ENCODE measurements at regions not wholly inside any gene's neighbourhood (a gene's known extent, or its start where the extent isn't known, plus 50 kb on each side); places are given as distances from the start of the nearest gene placed in this dataset.

- no peak for DNase-seq (ENCODE audit: low read depth in 2 of 2)
Observed at GRCh38 chr6:145309842-145310535, 425.3 kb downstream of the EPM2A start.

DNA sequence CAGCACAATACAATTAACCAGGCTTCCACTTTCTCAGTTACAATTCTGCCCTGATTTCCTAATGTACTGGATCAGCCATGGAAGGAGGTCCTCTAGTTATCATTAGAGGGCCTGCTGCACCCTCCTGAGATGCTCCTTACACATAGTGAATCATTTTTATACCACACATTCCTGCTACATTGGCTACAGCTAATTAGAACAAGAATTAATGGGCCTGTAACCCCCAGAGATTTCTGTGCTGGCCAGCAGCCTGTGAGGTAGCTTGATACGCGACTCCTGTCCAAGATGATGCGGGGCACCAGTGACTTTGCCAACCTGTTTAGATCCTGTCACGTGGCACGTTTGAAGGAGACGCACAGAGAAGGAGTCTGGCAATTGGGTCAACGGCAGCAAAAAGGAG is 422.8 kb downstream of the EPM2A start:
- DNase-seq (ENCODE audit: low read depth in 2 of 2): no peak

GRCh38 chr6:145313041-145313855 is 422.1 kb downstream of the EPM2A start:
- DNase-seq (ENCODE audit: low read depth in 2 of 2): no peak

DNA sequence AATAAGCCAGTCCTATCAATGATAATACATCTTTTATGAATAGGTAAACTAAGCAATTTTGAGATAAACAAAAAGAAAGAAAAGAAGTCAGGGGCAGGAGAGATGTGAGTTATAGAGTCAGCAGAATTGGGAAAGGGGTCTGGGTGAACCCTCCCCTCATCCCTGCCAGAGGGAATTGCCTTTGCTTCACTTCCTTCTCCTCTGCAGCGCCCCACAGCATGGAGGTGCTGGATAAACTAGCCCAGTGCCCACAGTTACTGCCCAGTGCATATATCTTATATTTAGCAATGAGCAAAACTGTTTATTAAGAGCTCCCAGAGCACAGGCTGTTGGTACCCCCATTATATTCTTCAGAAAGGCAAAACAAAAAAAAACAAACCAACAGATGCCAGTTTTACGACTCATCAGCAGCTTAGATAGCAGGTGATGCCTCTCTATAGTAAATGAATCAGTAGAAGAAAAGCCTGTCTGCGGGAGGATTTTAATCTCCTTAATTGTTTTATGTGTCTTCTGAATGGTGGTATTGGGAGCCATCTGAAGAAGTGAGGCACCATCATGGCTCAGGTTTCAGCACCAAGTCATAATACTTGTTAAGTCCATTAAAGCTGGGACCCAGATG is 419.2 kb downstream of the EPM2A start:
- DNase-seq (ENCODE audit: low read depth in 2 of 2): no peak

DNA sequence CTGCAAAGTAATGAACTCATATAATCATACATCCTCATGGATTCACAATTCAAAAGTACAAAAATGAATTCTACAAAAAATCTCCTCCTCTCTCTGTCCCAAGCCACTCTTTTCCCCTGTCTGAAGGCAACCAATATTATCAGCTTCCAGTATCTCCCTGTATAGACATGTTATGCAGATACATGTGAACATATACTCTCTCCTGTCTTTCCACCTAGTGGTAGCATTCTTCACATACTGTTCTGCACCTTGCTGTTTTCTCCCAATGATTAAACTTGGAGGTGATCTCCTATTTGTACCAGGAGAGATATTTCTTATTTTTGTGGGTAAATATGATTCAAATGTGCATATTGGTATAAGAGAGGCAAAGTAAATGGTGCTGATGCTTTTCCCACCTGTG is 416.4 kb downstream of the EPM2A start:
- DNase-seq (ENCODE audit: low read depth in 2 of 2): no peak

DNA sequence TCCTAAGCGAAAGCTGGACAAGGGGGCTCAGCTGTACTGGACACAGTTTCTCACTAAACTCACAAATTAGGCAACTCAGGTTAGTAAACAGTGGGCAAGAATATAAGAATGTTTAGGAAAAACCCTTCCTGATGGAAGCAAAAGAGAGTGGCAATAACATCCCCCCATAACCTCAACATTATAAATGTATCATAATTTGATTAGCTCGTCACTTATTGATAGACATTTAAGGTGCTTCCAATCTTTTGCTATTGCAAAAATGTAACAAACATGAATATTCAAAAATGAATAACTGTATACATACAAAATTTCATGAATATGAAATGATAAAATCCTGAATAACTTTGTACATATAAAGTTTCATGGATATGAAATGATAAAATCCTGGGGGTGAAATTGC is 415.7 kb downstream of the EPM2A start:
- no peak for DNase-seq (ENCODE audit: low read depth in 2 of 2)

DNA sequence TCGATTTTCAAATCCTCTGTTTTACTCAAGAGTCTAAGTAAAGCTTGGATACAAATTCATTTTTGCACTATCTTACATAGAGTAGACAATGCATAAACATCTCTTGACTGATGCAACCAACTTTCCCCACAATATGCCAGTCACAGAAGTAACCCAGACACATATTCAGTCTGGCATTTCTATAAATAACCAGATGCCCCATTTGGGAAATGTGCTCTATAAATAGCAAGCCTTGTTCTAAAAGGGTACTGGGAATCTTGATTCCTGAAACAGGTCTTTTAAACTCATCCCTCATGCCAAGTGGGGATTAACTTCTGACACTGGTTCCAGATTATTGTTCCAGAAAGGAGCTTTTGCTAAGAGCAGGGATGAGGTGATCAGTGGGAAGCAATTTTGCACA is 411.7 kb downstream of the EPM2A start:
- DNase-seq (ENCODE audit: low read depth in 2 of 2): no peak

DNA sequence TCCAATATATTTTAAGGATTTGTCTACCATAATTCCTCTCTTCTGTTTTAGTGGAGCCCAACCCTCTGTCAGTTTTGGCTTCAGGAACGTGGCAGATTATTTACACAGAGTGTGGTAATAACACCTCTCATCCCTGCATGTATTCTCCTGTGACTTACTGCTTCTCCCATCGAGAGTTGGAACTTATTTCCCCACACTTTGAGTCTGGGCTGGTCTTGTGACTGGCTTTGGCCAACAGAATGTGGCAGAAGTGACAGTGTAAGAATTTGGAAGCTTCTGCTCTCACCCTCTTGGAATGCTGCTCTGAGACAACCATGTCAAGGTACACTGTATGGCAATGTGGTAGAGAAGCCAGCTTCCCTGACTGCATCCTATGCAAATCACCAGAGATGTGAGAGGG is 407.7 kb downstream of the EPM2A start:
- DNase-seq (ENCODE audit: low read depth in 2 of 2): no peak

DNA sequence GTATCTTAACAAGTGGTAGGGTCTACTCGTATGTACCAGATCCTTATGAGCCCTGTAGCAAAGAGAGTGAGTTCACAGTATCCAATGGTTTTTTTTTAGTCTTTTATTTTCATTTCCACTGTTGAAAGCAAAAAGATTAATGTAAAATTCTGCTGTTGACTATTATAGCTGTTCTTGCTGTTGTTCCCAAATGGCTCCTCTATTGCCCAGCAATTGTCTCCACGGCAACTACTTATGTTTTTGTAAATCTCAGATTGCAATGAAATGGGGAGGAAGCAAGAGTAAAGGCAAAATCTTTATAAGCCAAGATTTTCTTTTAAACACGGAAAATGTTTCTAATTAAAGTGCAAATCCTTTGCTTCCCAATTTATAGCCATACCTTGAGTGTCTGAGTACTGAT is 406.1 kb downstream of the EPM2A start:
- no peak for DNase-seq (ENCODE audit: low read depth in 2 of 2)

DNA sequence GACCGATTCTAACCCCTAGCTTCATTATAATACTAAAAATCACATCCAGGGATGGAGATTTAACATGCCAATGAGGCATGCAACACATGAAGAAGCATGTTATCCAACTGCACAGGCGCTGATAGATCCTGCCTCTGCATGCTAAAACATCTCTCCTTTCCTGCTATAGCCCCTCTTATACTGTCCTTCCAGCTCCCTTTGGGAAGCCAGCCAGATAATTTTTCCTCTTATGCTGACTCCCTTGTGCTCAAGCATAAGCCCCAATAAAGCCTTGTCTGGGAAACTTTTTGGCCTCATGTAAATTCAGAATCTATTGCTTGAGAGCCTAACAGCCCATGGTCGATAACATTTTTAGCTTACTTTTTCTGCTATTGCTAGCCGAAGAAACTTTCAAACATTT is 404.3 kb downstream of the EPM2A start:
- no peak for DNase-seq (ENCODE audit: low read depth in 2 of 2)

- DNase-seq (ENCODE audit: low read depth in 2 of 2): no peak
Observed at GRCh38 chr6:145332011-145332410, 403.3 kb downstream of the EPM2A start.

DNA sequence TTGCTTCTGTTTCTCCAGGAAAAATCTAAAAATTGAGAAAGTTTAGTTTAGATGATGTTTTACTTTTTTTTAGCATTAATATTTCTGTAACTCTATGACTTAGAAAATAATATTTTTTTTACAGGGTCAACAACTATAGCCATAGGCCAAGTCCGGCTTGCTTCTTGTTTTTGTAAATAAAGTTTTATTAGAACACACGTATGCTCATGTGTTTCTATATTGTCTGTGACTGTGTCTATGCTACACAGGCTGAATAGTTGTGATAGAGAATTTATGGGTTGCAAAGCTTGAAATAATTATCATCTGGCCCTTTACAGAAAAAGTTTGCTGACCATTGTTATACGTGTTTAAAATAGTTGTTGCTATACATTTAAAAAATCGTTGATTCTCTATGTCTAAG is 399.2 kb downstream of the EPM2A start:
- DNase-seq (ENCODE audit: low read depth in 2 of 2): no peak

GRCh38 chr6:145339089-145339488 is 396.2 kb downstream of the EPM2A start:
- no peak for DNase-seq (ENCODE audit: low read depth in 2 of 2)

DNA sequence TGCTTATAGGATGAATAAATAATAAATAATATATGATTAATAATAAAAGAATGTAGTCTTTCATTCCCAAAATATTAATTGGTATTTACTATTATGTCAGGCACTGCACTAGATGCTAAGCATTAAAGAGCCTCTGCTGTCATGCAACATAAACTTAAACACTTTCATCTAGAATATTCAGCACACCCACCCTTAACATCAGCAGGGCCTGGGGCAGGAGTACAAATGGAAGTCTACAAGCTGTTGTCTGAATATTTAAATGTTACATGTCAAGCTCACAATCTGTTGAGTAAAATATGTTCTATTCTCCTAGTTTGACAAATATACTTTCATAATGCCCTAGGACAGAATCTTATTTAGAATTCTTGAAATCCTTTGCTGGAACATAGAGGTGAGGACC is 395.1 kb downstream of the EPM2A start:
- DNase-seq (ENCODE audit: low read depth in 2 of 2): no peak

DNA sequence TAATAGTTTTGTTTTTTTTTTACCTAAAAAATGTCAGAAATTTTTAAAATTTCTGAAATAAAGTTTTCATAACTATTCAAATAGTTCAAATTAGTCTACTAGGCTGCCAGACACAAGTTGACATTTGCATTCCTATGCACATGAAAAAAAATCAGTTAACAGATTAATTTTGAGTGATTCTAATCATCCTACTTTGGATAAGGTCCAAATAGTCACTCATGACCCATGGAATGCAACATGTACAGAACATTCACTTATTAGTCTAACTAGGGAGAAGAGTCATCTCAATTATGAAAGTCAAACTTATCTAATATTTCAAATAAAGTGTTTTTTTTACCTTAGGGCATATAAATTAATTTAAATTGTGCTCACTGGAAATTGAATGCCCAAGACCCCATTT is 390.2 kb downstream of the EPM2A start:
- no peak for DNase-seq (ENCODE audit: low read depth in 2 of 2)

DNA sequence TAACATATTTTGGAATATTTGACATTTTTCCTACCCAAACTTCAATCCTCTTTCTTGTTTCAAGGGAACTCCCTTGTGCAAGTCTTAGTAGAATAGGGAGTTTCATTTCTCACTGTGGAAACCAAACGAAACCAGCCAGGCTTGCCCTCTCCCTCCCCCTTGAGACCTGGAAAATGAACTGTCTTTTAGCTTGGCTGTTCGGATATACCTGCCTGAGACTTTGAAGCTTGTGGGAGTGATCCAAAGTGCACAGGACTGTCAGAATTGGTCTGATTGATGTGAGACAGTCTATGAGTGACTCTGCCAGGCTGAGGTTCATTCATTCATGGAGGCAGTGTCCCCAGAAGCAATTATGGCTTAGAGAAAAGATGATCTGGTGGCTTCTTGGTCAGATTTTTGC is 388.1 kb downstream of the EPM2A start:
- DNase-seq (ENCODE audit: low read depth in 2 of 2): no peak

GRCh38 chr6:145349950-145350510 is 385.3 kb downstream of the EPM2A start:
- DNase-seq (ENCODE audit: low read depth in 2 of 2): no peak

- no peak for DNase-seq (ENCODE audit: low read depth in 2 of 2)
Observed at GRCh38 chr6:145350928-145351327, 384.4 kb downstream of the EPM2A start.

DNA sequence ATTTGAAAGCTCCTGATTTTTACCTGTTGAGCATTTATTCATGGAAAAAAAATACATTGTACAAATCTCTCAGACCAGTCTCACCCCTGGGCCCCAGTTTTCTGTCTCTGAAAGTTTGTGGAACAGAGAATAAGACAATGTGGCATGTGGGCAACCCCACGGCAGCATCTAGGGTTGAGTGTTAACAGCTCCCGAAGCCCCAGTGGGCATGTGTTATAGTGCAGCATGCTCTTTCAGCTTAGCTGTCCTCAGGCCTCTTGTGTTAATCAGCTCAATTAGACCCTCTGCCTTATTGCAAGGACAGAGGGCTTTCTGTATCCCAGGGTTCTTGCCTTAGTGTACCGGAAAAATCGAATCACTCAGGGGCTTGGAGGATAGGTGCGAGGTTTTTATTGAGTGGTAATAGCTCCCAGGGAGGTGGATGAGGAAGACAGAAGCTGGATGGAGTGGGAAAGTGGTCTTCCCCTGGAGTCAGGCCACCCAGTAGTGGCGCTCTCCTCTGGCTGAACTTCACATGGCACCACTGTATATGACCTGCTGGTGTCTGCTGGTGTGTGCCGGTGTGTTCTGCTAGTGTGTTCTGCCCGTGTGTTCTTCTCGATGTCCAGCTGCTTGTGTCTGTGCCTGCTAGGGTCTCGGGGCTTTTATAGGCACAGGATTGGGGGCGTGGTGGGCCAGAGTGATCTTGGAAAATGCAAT is 382.8 kb downstream of the EPM2A start:
- no peak for DNase-seq (ENCODE audit: low read depth in 2 of 2)

GRCh38 chr6:145360865-145361264 is 374.5 kb downstream of the EPM2A start:
- no peak for DNase-seq (ENCODE audit: low read depth in 2 of 2)

DNA sequence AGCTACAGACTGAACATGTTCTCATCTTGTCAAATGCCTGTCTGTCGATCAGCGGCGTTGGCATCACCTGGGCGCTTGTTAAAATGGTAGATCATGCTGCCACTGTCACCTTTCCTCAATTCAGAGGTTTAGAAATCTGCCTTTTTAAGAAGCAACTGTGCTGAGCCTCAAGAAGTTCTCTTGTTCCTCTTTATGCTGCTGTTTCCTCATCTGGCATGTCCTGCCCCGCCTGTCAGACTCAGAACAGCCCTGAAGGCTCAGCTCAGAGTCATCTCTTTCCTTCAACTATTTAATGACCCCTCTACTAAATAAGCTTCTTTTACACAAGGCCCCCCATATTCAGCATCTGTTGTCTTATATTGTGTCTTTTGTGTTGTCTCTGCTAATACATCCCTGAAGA is 368.2 kb downstream of the EPM2A start:
- DNase-seq (ENCODE audit: low read depth in 2 of 2): no peak

DNA sequence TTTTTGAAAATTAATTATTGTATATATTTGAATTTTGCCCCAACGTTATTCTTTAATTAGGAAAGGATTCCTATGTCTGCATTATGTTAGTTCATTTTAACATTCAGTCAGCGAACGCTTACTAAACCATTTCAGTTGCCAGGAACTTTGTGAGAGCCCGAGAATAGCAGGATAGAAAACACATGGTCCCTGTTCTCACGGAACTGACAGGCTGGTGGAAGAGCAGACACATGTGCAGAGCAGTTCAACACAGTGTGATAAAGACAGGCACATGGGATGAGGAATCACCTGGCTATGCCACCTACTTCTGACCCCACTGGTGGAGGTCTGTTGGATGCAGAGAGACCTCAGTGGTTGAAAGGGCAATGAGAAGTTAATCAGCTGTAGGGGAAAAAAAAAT is 367.2 kb downstream of the EPM2A start:
- DNase-seq (ENCODE audit: low read depth in 2 of 2): no peak
